ENCODE measurements at regions not wholly inside any gene's neighbourhood (a gene's known extent, or its start where the extent isn't known, plus 50 kb on each side); places are given as distances from the start of the nearest gene placed in this dataset.
A peak's percentile ranks its signal among the peaks of the same experiment; 100 is the strongest.

DNA sequence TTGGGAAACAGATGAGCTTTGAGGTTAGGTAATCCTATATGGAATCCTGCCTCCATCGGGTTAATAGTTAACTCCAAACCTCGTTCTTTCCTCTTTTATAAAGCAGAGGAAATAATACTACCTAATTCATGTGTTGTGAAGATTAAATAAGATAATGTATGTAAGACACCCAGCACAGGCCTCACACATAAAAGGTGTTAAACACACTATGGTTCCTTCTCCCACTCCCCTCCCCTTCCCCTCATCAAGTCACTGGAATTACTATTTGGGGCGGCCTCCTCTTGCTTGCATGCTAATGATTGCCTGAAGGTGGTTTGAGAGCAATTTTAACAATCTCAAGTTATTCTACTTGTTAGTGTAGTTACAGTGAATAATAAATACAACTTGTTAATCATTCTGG lies 404.4 kb upstream of the RASGEF1B start:
- no peak overlapping the region for H3K4me3 Mint-ChIP-seq
- no peak overlapping the region for H3K4me3 ChIP-seq (ENCODE audit: low read length)
- H3K27me3 ChIP-seq (ENCODE audit: control insufficient read depth, insufficient read depth, low read length, poor library complexity, severe bottlenecking): no peaks in the 10 kb centered on the region
- H3K9me3 ChIP-seq (ENCODE audit: control insufficient read depth, low read length): peaks cover 7% of the 10 kb centered on the region
- H3K9ac ChIP-seq (ENCODE audit: extremely low read depth, low read length, poor library complexity, severe bottlenecking): no peak overlapping the region
- TF ChIP-seq, protein P1, sequence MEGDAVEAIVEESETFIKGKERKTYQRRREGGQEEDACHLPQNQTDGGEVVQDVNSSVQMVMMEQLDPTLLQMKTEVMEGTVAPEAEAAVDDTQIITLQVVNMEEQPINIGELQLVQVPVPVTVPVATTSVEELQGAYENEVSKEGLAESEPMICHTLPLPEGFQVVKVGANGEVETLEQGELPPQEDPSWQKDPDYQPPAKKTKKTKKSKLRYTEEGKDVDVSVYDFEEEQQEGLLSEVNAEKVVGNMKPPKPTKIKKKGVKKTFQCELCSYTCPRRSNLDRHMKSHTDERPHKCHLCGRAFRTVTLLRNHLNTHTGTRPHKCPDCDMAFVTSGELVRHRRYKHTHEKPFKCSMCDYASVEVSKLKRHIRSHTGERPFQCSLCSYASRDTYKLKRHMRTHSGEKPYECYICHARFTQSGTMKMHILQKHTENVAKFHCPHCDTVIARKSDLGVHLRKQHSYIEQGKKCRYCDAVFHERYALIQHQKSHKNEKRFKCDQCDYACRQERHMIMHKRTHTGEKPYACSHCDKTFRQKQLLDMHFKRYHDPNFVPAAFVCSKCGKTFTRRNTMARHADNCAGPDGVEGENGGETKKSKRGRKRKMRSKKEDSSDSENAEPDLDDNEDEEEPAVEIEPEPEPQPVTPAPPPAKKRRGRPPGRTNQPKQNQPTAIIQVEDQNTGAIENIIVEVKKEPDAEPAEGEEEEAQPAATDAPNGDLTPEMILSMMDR (conservative IDR thresholded peaks at IDR 0.05): no peak
- WGBS, 2 experiments (ENCODE audit: insufficient coverage in 1 of 2, insufficient read length in 1 of 2): 63% methylated on average over 3 of the region's 3 CpGs; no CpG with 5 or more reads in 1 of the 2 experiments
- DNase-seq: no peak
- no peaks in the 10 kb centered on the region for H3K36me3 ChIP-seq (ENCODE audit: control insufficient read depth, insufficient read depth, low read length)
- peaks cover 13% of the 10 kb centered on the region for H3K9me3 Mint-ChIP-seq
- H3K4me1 Mint-ChIP-seq: peaks cover 25% of the 10 kb centered on the region
- H3K27me3 Mint-ChIP-seq (ENCODE audit: insufficient read depth): no peaks in the 10 kb centered on the region
- H3K27ac ChIP-seq (ENCODE audit: low read depth, low read length): no peak overlapping the region
- no peaks in the 10 kb centered on the region for H3K36me3 Mint-ChIP-seq (ENCODE audit: low read depth)
- H3K27ac Mint-ChIP-seq: peak overlapping the region; percentile 48
- H3K4me1 ChIP-seq (ENCODE audit: control insufficient read depth, insufficient read depth, low read length): peaks cover 12% of the 10 kb centered on the region

DNA sequence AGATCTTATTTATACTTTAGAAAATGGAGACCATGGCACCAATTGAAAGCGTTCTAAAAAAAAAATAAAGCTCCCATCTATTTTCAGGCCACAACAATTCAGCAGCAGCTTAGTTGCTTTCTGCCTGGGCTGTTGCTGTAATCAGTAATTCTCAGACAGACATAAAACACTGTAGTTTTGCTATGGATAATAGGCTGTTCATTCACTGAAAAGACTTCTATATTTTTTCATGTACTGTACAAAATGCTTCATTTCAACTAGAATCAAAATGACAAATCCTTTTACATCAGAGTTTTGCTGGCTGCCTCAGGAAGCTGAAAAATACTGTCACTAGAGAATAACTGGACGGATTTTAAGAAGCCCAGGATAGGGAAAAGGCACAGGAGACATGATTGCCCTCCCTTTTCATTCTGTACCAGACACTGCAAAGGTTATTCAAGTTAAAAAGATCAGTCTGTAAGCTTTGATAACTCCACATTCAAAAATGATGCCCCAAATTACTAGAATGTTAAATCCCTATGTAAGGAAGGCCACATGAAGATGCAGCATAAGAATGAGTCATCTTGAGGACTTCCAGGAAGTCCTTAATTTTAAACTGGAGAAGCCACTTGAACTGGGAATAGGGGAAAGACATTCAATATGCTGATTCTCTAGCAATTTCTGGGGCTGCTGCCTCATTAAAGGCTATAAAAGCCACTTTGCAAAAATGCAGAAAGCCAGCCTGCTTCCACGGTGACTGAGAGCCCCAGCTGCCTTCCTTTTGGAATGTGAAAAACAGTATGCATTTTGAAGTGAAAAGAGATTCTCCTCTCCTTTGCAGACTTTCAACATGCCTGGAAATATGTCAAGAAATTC lies 403.2 kb upstream of the RASGEF1B start:
- H3K4me1 ChIP-seq (ENCODE audit: control insufficient read depth, insufficient read depth, low read length): peaks cover 12% of the 10 kb centered on the region
- peaks cover 15% of the 10 kb centered on the region for H3K9me3 ChIP-seq (ENCODE audit: control insufficient read depth, low read length)
- H3K27me3 Mint-ChIP-seq (ENCODE audit: insufficient read depth): no peaks in the 10 kb centered on the region
- H3K4me3 Mint-ChIP-seq: no peak overlapping the region
- peak overlapping the region; percentile 48 for H3K27ac Mint-ChIP-seq
- DNase-seq: no peak
- no peaks in the 10 kb centered on the region for H3K36me3 ChIP-seq (ENCODE audit: control insufficient read depth, insufficient read depth, low read length)
- no peaks in the 10 kb centered on the region for H3K36me3 Mint-ChIP-seq (ENCODE audit: low read depth)
- H3K9ac ChIP-seq (ENCODE audit: extremely low read depth, low read length, poor library complexity, severe bottlenecking): no peak overlapping the region
- peak overlapping the region; percentile 47 for H3K27ac ChIP-seq (ENCODE audit: low read depth, low read length)
- no peaks in the 10 kb centered on the region for H3K27me3 ChIP-seq (ENCODE audit: control insufficient read depth, insufficient read depth, low read length, poor library complexity, severe bottlenecking)
- WGBS, 2 experiments (ENCODE audit: insufficient coverage in 1 of 2, insufficient read length in 1 of 2): 60 to 77% methylated on average over 2 to 3 of the region's 3 CpGs
- H3K4me1 Mint-ChIP-seq: peaks cover 25% of the 10 kb centered on the region
- H3K4me3 ChIP-seq (ENCODE audit: low read length): no peak overlapping the region
- peaks cover 16% of the 10 kb centered on the region for H3K9me3 Mint-ChIP-seq
- TF ChIP-seq, protein P1 (conservative IDR thresholded peaks at IDR 0.05): no peak

DNA sequence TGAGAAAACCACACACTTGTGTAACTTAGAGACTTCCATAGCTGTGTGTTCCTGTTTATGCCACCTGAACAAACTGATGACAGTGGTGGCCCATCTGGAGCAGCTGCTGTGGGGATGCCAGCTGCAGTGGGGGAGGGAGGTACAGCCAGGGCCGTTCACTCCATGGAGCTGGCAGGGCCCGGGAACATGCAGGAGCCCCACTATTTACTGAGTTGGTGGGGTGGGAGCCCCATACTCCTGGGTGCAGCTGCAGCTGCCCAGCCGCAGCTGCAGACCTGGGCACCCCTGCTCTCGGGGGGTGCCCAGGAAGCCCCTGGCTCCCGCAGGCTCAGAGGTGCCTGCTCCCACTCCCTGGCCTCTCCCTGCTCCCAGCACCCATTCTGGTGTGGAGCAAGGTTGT lies 398.6 kb upstream of the RASGEF1B start:
- no peaks in the 10 kb centered on the region for H3K27me3 ChIP-seq (ENCODE audit: control insufficient read depth, insufficient read depth, low read length, poor library complexity, severe bottlenecking)
- no peaks in the 10 kb centered on the region for H3K36me3 ChIP-seq (ENCODE audit: control insufficient read depth, insufficient read depth, low read length)
- no peak for DNase-seq
- H3K4me1 Mint-ChIP-seq: peaks cover 13% of the 10 kb centered on the region
- peaks cover 19% of the 10 kb centered on the region for H3K9me3 Mint-ChIP-seq
- 94% methylated on average over 5 of the region's 5 CpGs; no CpG with 5 or more reads in 1 of the 2 experiments for WGBS, 2 experiments (ENCODE audit: insufficient coverage in 1 of 2, insufficient read length in 1 of 2)
- peaks cover 5% of the 10 kb centered on the region for H3K4me1 ChIP-seq (ENCODE audit: control insufficient read depth, insufficient read depth, low read length)
- no peak overlapping the region for H3K4me3 Mint-ChIP-seq
- no peak overlapping the region for H3K27ac ChIP-seq (ENCODE audit: low read depth, low read length)
- H3K27ac Mint-ChIP-seq: no peak overlapping the region
- H3K4me3 ChIP-seq (ENCODE audit: low read length): no peak overlapping the region
- TF ChIP-seq, protein P1 (conservative IDR thresholded peaks at IDR 0.05): no peak
- no peak overlapping the region for H3K9ac ChIP-seq (ENCODE audit: extremely low read depth, low read length, poor library complexity, severe bottlenecking)
- no peaks in the 10 kb centered on the region for H3K36me3 Mint-ChIP-seq (ENCODE audit: low read depth)
- H3K27me3 Mint-ChIP-seq (ENCODE audit: insufficient read depth): no peaks in the 10 kb centered on the region
- peaks cover 22% of the 10 kb centered on the region for H3K9me3 ChIP-seq (ENCODE audit: control insufficient read depth, low read length)
